SK-N-SH (cell line): ENCODE measurements at regions not wholly inside any gene's neighbourhood (a gene's known extent, or its start where the extent isn't known, plus 50 kb on each side); places are given as distances from the start of the nearest gene placed in this dataset.

Experiments
- CTCF ChIA-PET: fragments of 300-600, 350-600 bp; formaldehyde crosslinking; extraction: SDS; loops from one replicate; lab custom pipeline; 2021; lab: Yijun Ruan, JAX
- POLR2A ChIA-PET: fragments of 350-600 bp; sonication (Branson Sonifier 250); formaldehyde crosslinking; extraction: SDS; loops from one replicate; lab custom pipeline; 2020; ENCODE audit warnings: antibody characterized with exemption, inconsistent platforms; lab: Yijun Ruan, JAX
- DNase-seq: peaks from one replicate; pipeline ENCODE4 v3.0.0; 2012
- H2AFZ ChIP-seq: fragments of 200-600 bp; sonication (generic); 2 replicates; pipeline ENCODE4 v1.8.1; 2016; ENCODE audit warnings: antibody characterized with exemption, mild to moderate bottlenecking, low read depth
- H3F3A ChIP-seq: fragments of 200-600 bp; sonication (generic); replicated peaks from 2 replicates; pipeline ENCODE3; 2016; ENCODE audit warnings: antibody characterized with exemption, mild to moderate bottlenecking; ENCODE audit not compliant: insufficient read depth
- H3K27ac ChIP-seq, 2 experiments: fragments of 200-500 bp in 1 of 2; fragments of 200-600 bp in 1 of 2; sonication (Bioruptor generic) in 1 of 2; sonication (generic), shearing (Covaris generic) in 1 of 2; 2 replicates each; pipeline versions ENCODE4 v1.5.1 to v1.6.1; 2014 to 2016; ENCODE audit warnings: low read depth in 2 of 2, inconsistent platforms in 1 of 2, low read length in 1 of 2, mild to moderate bottlenecking in 1 of 2, mixed read lengths in 1 of 2
- H3K27me3 ChIP-seq: fragments of 200-600 bp; sonication (generic), shearing (Covaris generic); 2 replicates; pipeline ENCODE4 v1.6.1; 2016; ENCODE audit warnings: mixed run types; ENCODE audit not compliant: insufficient read depth
- H3K36me3 ChIP-seq, 2 experiments: fragments of 200-500 bp in 1 of 2; fragments of 200-600 bp in 1 of 2; sonication (Bioruptor generic) in 1 of 2; sonication (generic) in 1 of 2; replicated peaks in 1 of 2; 2 replicates each; pipeline versions ENCODE3 to v1.5.1; 2014 to 2016; ENCODE audit warnings: low read length in 1 of 2, mild to moderate bottlenecking in 1 of 2; ENCODE audit not compliant: insufficient read depth in 2 of 2, control insufficient read depth in 1 of 2
- H3K4me1 ChIP-seq, 2 experiments: fragments of 200-500 bp in 1 of 2; fragments of 200-600 bp in 1 of 2; sonication (Bioruptor generic) in 1 of 2; sonication (generic), shearing (Covaris generic) in 1 of 2; 2 replicates each; pipeline versions ENCODE4 v1.5.1 to v1.6.1; 2014 to 2016; ENCODE audit warnings: low read depth in 1 of 2, low read length in 1 of 2, mixed run types in 1 of 2; ENCODE audit not compliant: insufficient read depth in 2 of 2, control insufficient read depth in 1 of 2
- H3K4me2 ChIP-seq: fragments of 200-600 bp; sonication (generic), shearing (Covaris generic); 2 replicates; pipeline ENCODE4 v1.6.1; 2017; ENCODE audit warnings: mixed run types
- H3K4me3 ChIP-seq, 2 experiments: fragments of 200-500 bp in 1 of 2; fragments of 200-600 bp in 1 of 2; sonication (Bioruptor generic) in 1 of 2; sonication (generic), shearing (Covaris generic) in 1 of 2; 2 replicates each; pipeline versions ENCODE4 v1.5.1 to v1.8.1; 2014 to 2016; ENCODE audit warnings: low read depth in 2 of 2, inconsistent platforms in 1 of 2, low read length in 1 of 2, mild to moderate bottlenecking in 1 of 2, mixed read lengths in 1 of 2, moderate library complexity in 1 of 2
- H3K79me2 ChIP-seq: fragments of 200-600 bp; sonication (generic); 2 replicates; pipeline ENCODE4 v1.8.1; 2017; ENCODE audit warnings: mild to moderate bottlenecking; ENCODE audit not compliant: insufficient read depth
- H3K9ac ChIP-seq: fragments of 200-600 bp; sonication (generic); 2 replicates; pipeline ENCODE4 v1.6.1; 2017; ENCODE audit warnings: mixed run types
- H3K9me2 ChIP-seq: fragments of 200-600 bp; sonication (generic); 2 replicates; pipeline ENCODE4 v1.6.1; 2017; ENCODE audit warnings: mixed run types
- H3K9me3 ChIP-seq: fragments of 200-600 bp; sonication (generic); 2 replicates; pipeline ENCODE4 v1.6.1; 2017; ENCODE audit warnings: mixed run types, mild to moderate bottlenecking, moderate library complexity
- H4K20me1 ChIP-seq: fragments of 200-600 bp; sonication (generic); 2 replicates; pipeline ENCODE4 v1.6.1; 2017; ENCODE audit warnings: mild to moderate bottlenecking, mixed run types; ENCODE audit not compliant: insufficient read depth
- FOXM1 ChIP-seq: IDR thresholded peaks from 2 replicates; pipeline ENCODE4 v1.4.0; 2012; ENCODE audit warnings: low read depth, mild to moderate bottlenecking
- MXI1 ChIP-seq: IDR thresholded peaks from 2 replicates; pipeline ENCODE4 v1.6.1; 2012; ENCODE audit warnings: mild to moderate bottlenecking, low read depth, low read length, improper control_type of control experiment
- POLR2AphosphoS5 ChIP-seq: IDR thresholded peaks from 2 replicates; pipeline ENCODE4 v1.6.1; 2012; ENCODE audit warnings: low read depth, low read length
- YY1 ChIP-seq: IDR thresholded peaks from 2 replicates; pipeline ENCODE4 v1.4.0; 2012; ENCODE audit warnings: low read depth, mild to moderate bottlenecking
- WGBS: methylation state at CpG from one replicate; pipeline ENCODE4 v1.1.6; 2017; ENCODE audit warnings: low lambda C conversion rate; 5-methylcytosine and 5-hydroxymethylcytosine counted together
- TF ChIP-seq, protein P1 (sequence below): fragments of 150-350 bp; IDR thresholded peaks from 2 replicates; pipeline ENCODE4 v1.6.1; 2017; ENCODE audit warnings: antibody characterized with exemption, low read length, low read depth, borderline replicate concordance
- TF ChIP-seq, protein P2 (sequence below): IDR thresholded peaks from 2 replicates; pipeline ENCODE4 v1.4.0; 2012; ENCODE audit warnings: low read depth
- TF ChIP-seq, protein P3 (sequence below): fragments of 200-600 bp; sonication (generic); IDR thresholded peaks from 2 replicates; pipeline ENCODE4 v1.6.1; 2017; ENCODE audit warnings: antibody characterized with exemption, mild to moderate bottlenecking, moderate library complexity

DNA sequence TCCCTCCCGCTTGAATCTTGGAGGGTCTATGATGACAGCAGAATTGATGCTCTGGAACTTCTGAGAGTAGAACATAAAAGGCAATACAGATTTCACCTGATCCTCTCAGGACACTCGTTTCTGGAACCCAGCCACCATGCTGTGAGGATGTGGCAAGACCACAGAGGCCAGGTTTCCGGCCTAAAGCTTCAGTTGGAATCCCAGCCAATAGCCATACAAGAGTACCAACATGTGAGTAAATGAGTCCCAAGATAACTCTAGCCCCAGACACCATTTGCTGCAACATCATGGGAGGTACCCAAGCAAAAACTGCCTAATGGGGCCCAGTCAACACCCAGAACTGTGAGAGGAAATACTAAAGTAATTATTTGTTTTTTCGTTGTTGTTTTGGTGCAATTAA lies 65.7 kb upstream of the MARCHF11 start:
- Histone ChIP-seq H3K27ac (no peak overlapping the region), H3K9ac (no peak overlapping the region), H4K20me1 (no peaks in the 10 kb centered on the region), H3F3A (no peaks in the 10 kb centered on the region), H3K9me2 (no peaks in the 10 kb centered on the region), H2AFZ (no peak overlapping the region), H3K27me3 (no peaks in the 10 kb centered on the region), H3K36me3 (no peaks in the 10 kb centered on the region), H3K4me1 (no peaks in the 10 kb centered on the region), H3K4me3 (no peak overlapping the region), H3K4me2 (no peak overlapping the region), H3K79me2 (no peaks in the 10 kb centered on the region), H3K9me3 (no peaks in the 10 kb centered on the region)
- TF ChIP-seq, protein P1, sequence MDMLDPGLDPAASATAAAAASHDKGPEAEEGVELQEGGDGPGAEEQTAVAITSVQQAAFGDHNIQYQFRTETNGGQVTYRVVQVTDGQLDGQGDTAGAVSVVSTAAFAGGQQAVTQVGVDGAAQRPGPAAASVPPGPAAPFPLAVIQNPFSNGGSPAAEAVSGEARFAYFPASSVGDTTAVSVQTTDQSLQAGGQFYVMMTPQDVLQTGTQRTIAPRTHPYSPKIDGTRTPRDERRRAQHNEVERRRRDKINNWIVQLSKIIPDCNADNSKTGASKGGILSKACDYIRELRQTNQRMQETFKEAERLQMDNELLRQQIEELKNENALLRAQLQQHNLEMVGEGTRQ: no peak
- TF ChIP-seq MXI1 (no peak), YY1 (no peak), POLR2AphosphoS5 (no peak)
- TF ChIP-seq, protein P2, sequence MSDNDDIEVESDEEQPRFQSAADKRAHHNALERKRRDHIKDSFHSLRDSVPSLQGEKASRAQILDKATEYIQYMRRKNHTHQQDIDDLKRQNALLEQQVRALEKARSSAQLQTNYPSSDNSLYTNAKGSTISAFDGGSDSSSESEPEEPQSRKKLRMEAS: no peak
- TF ChIP-seq, protein P3, sequence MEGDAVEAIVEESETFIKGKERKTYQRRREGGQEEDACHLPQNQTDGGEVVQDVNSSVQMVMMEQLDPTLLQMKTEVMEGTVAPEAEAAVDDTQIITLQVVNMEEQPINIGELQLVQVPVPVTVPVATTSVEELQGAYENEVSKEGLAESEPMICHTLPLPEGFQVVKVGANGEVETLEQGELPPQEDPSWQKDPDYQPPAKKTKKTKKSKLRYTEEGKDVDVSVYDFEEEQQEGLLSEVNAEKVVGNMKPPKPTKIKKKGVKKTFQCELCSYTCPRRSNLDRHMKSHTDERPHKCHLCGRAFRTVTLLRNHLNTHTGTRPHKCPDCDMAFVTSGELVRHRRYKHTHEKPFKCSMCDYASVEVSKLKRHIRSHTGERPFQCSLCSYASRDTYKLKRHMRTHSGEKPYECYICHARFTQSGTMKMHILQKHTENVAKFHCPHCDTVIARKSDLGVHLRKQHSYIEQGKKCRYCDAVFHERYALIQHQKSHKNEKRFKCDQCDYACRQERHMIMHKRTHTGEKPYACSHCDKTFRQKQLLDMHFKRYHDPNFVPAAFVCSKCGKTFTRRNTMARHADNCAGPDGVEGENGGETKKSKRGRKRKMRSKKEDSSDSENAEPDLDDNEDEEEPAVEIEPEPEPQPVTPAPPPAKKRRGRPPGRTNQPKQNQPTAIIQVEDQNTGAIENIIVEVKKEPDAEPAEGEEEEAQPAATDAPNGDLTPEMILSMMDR: no peak
- WGBS: 3% methylated on average over 4 of the region's 4 CpGs
- CTCF ChIA-PET: no interaction called here
- no peak for DNase-seq
- POLR2A ChIA-PET: no interaction called here

DNA sequence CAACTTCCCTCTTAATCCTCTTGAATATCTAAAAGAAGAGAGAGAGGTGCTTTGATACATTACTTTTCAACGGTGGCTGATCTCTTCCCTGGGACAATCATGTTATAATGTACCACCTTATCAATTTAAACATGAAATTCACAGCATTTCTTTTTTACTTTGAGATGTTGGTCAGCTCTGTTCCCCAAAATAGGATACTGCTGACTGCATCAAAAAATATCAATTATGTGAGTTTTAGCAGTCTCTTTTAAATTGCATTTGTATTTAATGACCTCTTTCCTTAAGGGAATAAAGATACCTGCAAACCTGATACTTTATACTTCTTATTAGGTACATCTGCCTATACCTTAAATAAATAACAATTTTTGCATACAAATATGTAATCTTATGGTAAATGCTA lies 58.4 kb upstream of the MARCHF11 start:
- Histone ChIP-seq H3K9me3 (no peaks in the 10 kb centered on the region), H3K27me3 (no peaks in the 10 kb centered on the region), H3K4me2 (no peak overlapping the region), H3K9ac (no peak overlapping the region), H3K36me3 (no peaks in the 10 kb centered on the region), H3K4me3 (no peak overlapping the region), H3K9me2 (no peaks in the 10 kb centered on the region), H3K79me2 (no peaks in the 10 kb centered on the region), H4K20me1 (no peaks in the 10 kb centered on the region), H2AFZ (no peak overlapping the region), H3F3A (no peaks in the 10 kb centered on the region), H3K27ac (no peak overlapping the region), H3K4me1 (no peaks in the 10 kb centered on the region; a peak in 1 of 4 replicates)
- no peak for TF ChIP-seq FOXM1
- TF ChIP-seq, protein P3: no peak
- no peak for DNase-seq
- ChIA-PET POLR2A (no interaction called here), CTCF (no interaction called here)
- 4% methylated on average over 1 of the region's 1 CpG for WGBS
